Kidney (tissue), 13 donors: ENCODE measurements at regions not wholly inside any gene's neighbourhood (a gene's known extent, or its start where the extent isn't known, plus 50 kb on each side); places are given as distances from the start of the nearest gene placed in this dataset.
"Not testable (repeated sequence)": the region's sequence is repeated elsewhere in the genome, so short reads cannot be mapped to it uniquely, and the experiment has no call there.

ENCODE experiments used
- DNase-seq, 5 donors: peaks; one replicate each; pipeline ENCODE4 v3.0.0-alpha.2; 2013 to 2020
- FAIRE-seq: peaks from 2 replicates; lab custom pipeline; 2012; peaks lifted over from hg19 to GRCh38; lab: Jason Lieb, UNC
- H3K27ac ChIP-seq, 2 donors: one replicate each; pipeline ENCODE4 v1.7.0; 2013; ENCODE audit warnings: low read depth in 2 of 2, low read length in 2 of 2, inconsistent platforms in 1 of 2
- H3K27me3 ChIP-seq: one replicate; pipeline ENCODE4 v1.7.1; 2013; ENCODE audit warnings: low read length, inconsistent platforms; ENCODE audit not compliant: control insufficient read depth, insufficient read depth
- H3K36me3 ChIP-seq, 3 donors: one replicate each; pipeline versions ENCODE4 v1.7.0 to v1.7.1; 2013; ENCODE audit warnings: low read length in 3 of 3, control low read depth in 1 of 3, inconsistent platforms in 1 of 3; ENCODE audit not compliant: insufficient read depth in 3 of 3, control insufficient read depth in 2 of 3
- H3K4me1 ChIP-seq, 3 donors: one replicate each; pipeline versions ENCODE4 v1.7.0 to v1.7.1; 2013; ENCODE audit warnings: low read length in 3 of 3, inconsistent platforms in 1 of 3, low read depth in 1 of 3; ENCODE audit not compliant: control insufficient read depth in 2 of 3, insufficient read depth in 2 of 3
- H3K4me3 ChIP-seq, 3 donors: one replicate each; pipeline versions ENCODE4 v1.7.0 to v1.8.1; 2013; ENCODE audit warnings: low read length in 3 of 3, control low read depth in 1 of 3, inconsistent platforms in 1 of 3
- H3K9ac ChIP-seq, 3 donors: one replicate each; pipeline versions ENCODE4 v1.7.0 to v1.7.1; 2013; ENCODE audit warnings: low read length in 3 of 3, control low read depth in 1 of 3, inconsistent platforms in 1 of 3
- H3K9me3 ChIP-seq, 3 donors: one replicate each; pipeline versions ENCODE4 v1.7.0 to v1.7.1; 2013; ENCODE audit warnings: low read length in 3 of 3, control low read depth in 1 of 3, inconsistent platforms in 1 of 3; ENCODE audit not compliant: control insufficient read depth in 2 of 3, insufficient read depth in 1 of 3
- intact Hi-C: fragments of 100-400 bp; cut with DNase I; formaldehyde crosslinking; loops from one replicate; pipeline ENCODE4 v1.11.1; 2022
- TF ChIP-seq, protein P1 (sequence below): IDR thresholded peaks from 3 replicates; pipeline ENCODE4 v1.5.1; 2012; ENCODE audit warnings: mild to moderate bottlenecking, moderate library complexity, borderline replicate concordance; ENCODE audit not compliant: insufficient read depth; ENCODE audit errors: extremely low read depth
- donor health status: control.
- donor health status: control.
- donor health status: control.
- donor health status: control.
- donor health status: control.
- donor health status: DM: yes; HTN: yes; CAD: no.
- donor health status: Normal renal cell carcinoma (clear cell type).

DNA sequence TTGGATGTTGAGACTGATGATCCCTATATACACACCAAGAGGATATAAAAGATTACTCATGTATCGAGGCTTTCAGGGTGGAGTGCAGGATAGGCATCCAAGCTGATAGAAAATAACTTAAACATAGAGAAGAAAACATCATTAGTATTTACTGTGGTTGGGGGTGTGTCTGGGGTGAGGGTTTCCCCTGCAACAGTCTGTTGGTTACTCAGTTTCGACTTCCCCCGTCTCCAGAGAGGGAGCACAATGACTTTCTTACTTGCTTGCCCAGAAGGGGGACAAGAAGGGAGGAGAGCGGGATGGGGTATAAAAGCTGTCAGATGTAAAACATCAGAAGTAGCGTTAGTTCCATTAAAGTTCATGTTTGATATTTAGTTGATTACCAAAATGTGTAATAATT lies 717.4 kb upstream of the ZP4 start:
- no peaks in the 10 kb centered on the region for H3K4me1 ChIP-seq
- no peak overlapping the region for H3K27ac ChIP-seq
- no peaks in the 10 kb centered on the region for H3K36me3 ChIP-seq
- H3K4me3 ChIP-seq: no peak overlapping the region
- no peak overlapping the region for H3K9ac ChIP-seq
- FAIRE-seq (no peak), DNase-seq (no peak)
- intact Hi-C loops: no loop called here
- no peaks in the 10 kb centered on the region for H3K9me3 ChIP-seq
- H3K27me3 ChIP-seq: no peaks in the 10 kb centered on the region
- TF ChIP-seq, protein P1, sequence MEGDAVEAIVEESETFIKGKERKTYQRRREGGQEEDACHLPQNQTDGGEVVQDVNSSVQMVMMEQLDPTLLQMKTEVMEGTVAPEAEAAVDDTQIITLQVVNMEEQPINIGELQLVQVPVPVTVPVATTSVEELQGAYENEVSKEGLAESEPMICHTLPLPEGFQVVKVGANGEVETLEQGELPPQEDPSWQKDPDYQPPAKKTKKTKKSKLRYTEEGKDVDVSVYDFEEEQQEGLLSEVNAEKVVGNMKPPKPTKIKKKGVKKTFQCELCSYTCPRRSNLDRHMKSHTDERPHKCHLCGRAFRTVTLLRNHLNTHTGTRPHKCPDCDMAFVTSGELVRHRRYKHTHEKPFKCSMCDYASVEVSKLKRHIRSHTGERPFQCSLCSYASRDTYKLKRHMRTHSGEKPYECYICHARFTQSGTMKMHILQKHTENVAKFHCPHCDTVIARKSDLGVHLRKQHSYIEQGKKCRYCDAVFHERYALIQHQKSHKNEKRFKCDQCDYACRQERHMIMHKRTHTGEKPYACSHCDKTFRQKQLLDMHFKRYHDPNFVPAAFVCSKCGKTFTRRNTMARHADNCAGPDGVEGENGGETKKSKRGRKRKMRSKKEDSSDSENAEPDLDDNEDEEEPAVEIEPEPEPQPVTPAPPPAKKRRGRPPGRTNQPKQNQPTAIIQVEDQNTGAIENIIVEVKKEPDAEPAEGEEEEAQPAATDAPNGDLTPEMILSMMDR: no peak

DNA sequence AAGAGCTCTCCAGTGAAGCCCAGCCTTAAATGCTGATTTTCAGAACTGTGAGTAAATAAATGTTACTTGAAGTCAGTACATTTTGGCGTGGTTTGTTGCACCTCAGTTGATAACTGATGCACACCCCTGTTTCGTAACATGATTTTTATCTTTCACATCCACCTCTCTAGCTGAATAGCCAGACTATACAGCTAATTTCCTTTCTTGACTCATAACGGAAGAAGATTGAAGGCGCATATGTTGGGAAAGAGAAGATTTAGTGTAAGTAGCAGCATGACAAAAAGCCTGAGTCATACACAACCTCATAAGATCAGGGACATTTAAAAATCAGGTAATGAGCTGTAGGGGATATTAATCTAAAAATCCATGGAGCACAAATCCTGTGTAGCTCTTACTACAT lies 716.2 kb upstream of the ZP4 start:
- intact Hi-C loops: no loop called here
- H3K36me3 ChIP-seq: no peaks in the 10 kb centered on the region
- no peaks in the 10 kb centered on the region for H3K4me1 ChIP-seq
- no peak for DNase-seq
- no peak for FAIRE-seq
- H3K27ac ChIP-seq: no peak overlapping the region
- no peaks in the 10 kb centered on the region for H3K9me3 ChIP-seq
- no peak overlapping the region for H3K9ac ChIP-seq
- H3K27me3 ChIP-seq: no peaks in the 10 kb centered on the region
- TF ChIP-seq, protein P1: no peak
- no peak overlapping the region for H3K4me3 ChIP-seq

GRCh38 chr1:238606457-238606856 lies 715.7 kb upstream of the ZP4 start:
- Histone ChIP-seq H3K4me3 (no peak overlapping the region), H3K4me1 (no peaks in the 10 kb centered on the region), H3K9me3 (no peaks in the 10 kb centered on the region), H3K9ac (no peak overlapping the region), H3K36me3 (no peaks in the 10 kb centered on the region), H3K27ac (no peak overlapping the region), H3K27me3 (no peaks in the 10 kb centered on the region)
- TF ChIP-seq, protein P1: no peak
- FAIRE-seq: no peak
- no peak for DNase-seq
- intact Hi-C loops: no loop called here

DNA sequence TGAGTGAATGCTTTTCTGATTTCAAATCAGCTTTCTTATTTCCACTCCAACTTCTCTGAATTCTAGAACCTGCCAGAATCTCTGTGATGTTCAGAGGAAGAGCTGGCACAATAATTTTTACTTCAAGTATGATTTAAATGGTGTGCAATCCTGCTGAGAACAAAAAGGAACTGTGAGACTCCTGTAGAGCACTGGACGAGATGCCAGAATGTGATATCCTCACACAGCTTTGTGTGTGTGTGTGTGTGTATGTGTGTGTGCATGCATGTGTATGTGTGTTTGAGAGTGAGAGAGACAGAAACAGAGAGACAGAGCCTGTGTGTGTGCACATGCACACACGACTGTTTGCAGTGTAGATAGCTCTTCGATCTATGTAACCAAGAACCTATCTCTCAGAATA lies 713.6 kb upstream of the ZP4 start:
- FAIRE-seq (no peak), DNase-seq (no peak)
- Histone ChIP-seq H3K27me3 (no peaks in the 10 kb centered on the region), H3K27ac (no peak overlapping the region), H3K9ac (no peak overlapping the region), H3K36me3 (no peaks in the 10 kb centered on the region), H3K4me1 (no peaks in the 10 kb centered on the region), H3K9me3 (no peaks in the 10 kb centered on the region), H3K4me3 (no peak overlapping the region)
- intact Hi-C loops: no loop called here
- TF ChIP-seq, protein P1: no peak

DNA sequence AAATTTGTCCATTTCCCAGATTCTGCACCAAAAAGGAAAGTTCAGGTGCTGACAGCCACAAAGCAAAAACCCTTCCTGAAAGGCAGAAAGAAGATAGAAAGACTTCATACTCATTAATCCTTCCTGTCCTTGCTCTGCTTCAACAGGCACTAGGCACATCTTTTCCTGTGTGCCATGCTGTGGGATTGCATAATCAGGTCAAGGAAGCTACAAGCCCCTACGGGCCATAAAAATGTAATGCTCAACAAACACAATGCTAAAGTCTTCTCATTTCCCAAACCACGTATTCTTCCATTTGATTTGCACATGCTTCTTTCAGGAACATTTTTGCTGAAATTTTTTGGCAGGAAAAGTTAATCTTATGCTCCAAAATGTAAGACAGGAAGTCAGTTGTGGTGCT lies 710.9 kb upstream of the ZP4 start:
- H3K27ac ChIP-seq, H3K9me3 ChIP-seq, H3K9ac ChIP-seq, H3K4me1 ChIP-seq, DNase-seq, FAIRE-seq, H3K4me3 ChIP-seq, H3K36me3 ChIP-seq, intact Hi-C loops, H3K27me3 ChIP-seq: not testable (repeated sequence)
